B cell (primary cell): ENCODE measurements at regions not wholly inside any gene's neighbourhood (a gene's known extent, or its start where the extent isn't known, plus 50 kb on each side); places are given as distances from the start of the nearest gene placed in this dataset.

Experiments used
- ATAC-seq: fragments of 200-7000 bp; cut with Tn5 transposase; one replicate; pipeline ENCODE4 v1.10.0; 2021; ENCODE audit warnings: low read depth, mild to moderate bottlenecking, moderate number of reproducible peaks, moderate library complexity
- CTCF ChIA-PET: fragments of 350-600 bp; sonication (Branson Sonifier 250); formaldehyde crosslinking; loops from one replicate; lab custom pipeline; 2021; ENCODE audit warnings: antibody characterized with exemption, inconsistent platforms; lab: Charles Lee
- POLR2A ChIA-PET: fragments of 350-600 bp; sonication (Branson Sonifier 250); formaldehyde crosslinking; loops from one replicate; lab custom pipeline; 2021; ENCODE audit warnings: antibody characterized with exemption; lab: Charles Lee
- DNase-seq: peaks from one replicate; pipeline ENCODE4 v3.0.0; 2013
- H2AFZ ChIP-seq: 2 replicates; pipeline ENCODE4 v1.6.1; 2012; ENCODE audit warnings: mild to moderate bottlenecking, low read depth, low read length; ENCODE audit not compliant: insufficient read depth, poor library complexity, severe bottlenecking
- H3K27ac ChIP-seq, 2 donors: 1 replicate in 1 of 2; 2 replicates in 1 of 2; pipeline ENCODE4 v1.5.1; 2012 to 2013; ENCODE audit warnings: low read length in 2 of 2, mild to moderate bottlenecking in 2 of 2, moderate library complexity in 1 of 2
- H3K27me3 ChIP-seq, 4 experiments: fragments of 200-600 bp in 1 of 4; sonication (generic) in 1 of 4; replicated peaks in 1 of 4; 1 replicate in 2 of 4; 2 replicates in 2 of 4; pipeline versions ENCODE4 v1.6.1 to v1.7.0; 2013 to 2016; ENCODE audit warnings: low read length in 3 of 4, mild to moderate bottlenecking in 2 of 4, mixed read lengths in 1 of 4, moderate library complexity in 1 of 4; ENCODE audit not compliant: insufficient read depth in 4 of 4, control insufficient read depth in 3 of 4; ENCODE audit errors: control extremely low read depth in 1 of 4
- H3K36me3 ChIP-seq, 2 experiments: replicated peaks in 1 of 2; 1 replicate in 1 of 2; 2 replicates in 1 of 2; pipeline versions ENCODE4 v1.6.1 to v1.7.1; 2013; ENCODE audit warnings: low read length in 1 of 2; ENCODE audit not compliant: insufficient read depth in 2 of 2, control insufficient read depth in 1 of 2; ENCODE audit errors: control extremely low read depth in 1 of 2, extremely low read depth in 1 of 2
- H3K4me1 ChIP-seq, 2 donors: fragments of 200-600 bp in 1 of 2; sonication (generic) in 1 of 2; 1 replicate in 1 of 2; 2 replicates in 1 of 2; pipeline versions ENCODE4 v1.5.1 to v1.6.1; 2013 to 2017; ENCODE audit warnings: low read length in 2 of 2; ENCODE audit not compliant: control insufficient read depth in 2 of 2, insufficient read depth in 2 of 2
- H3K4me2 ChIP-seq: replicated peaks from 2 replicates; pipeline ENCODE3; 2012; ENCODE audit warnings: mild to moderate bottlenecking, low read depth, low read length; ENCODE audit not compliant: poor library complexity, severe bottlenecking
- H3K4me3 ChIP-seq, 5 experiments: fragments of 200-600 bp in 1 of 5; sonication (generic) in 1 of 5; 1 replicate in 3 of 5; 2 replicates in 2 of 5; pipeline versions ENCODE4 v1.5.1 to v1.7.0; 2011 to 2016; ENCODE audit warnings: low read length in 4 of 5, mild to moderate bottlenecking in 4 of 5, low read depth in 2 of 5, control low read depth in 1 of 5, moderate library complexity in 1 of 5; ENCODE audit not compliant: insufficient read depth in 1 of 5; ENCODE audit errors: control extremely low read depth in 1 of 5, extremely low read depth in 1 of 5
- H3K79me2 ChIP-seq: fragments of 200-600 bp; sonication (generic); one replicate; pipeline ENCODE4 v1.6.0; 2016; ENCODE audit warnings: low read length; ENCODE audit not compliant: control insufficient read depth, insufficient read depth
- H3K9ac ChIP-seq: fragments of 200-600 bp; sonication (generic); 2 replicates; pipeline ENCODE4 v1.6.1; 2017; ENCODE audit warnings: mild to moderate bottlenecking, low read length, moderate library complexity
- H3K9me3 ChIP-seq, 3 donors: one replicate each; pipeline versions ENCODE4 v1.6.1 to v1.7.1; 2013; ENCODE audit warnings: low read length in 2 of 3; ENCODE audit not compliant: control insufficient read depth in 2 of 3, insufficient read depth in 1 of 3; ENCODE audit errors: control extremely low read depth in 1 of 3
- H4K20me1 ChIP-seq: 2 replicates; pipeline ENCODE4 v1.6.0; 2012; ENCODE audit warnings: mild to moderate bottlenecking, low read length; ENCODE audit not compliant: insufficient read depth, control insufficient read depth, poor library complexity, severe bottlenecking
- H3K27ac Mint-ChIP-seq: one replicate; pipeline ENCODE4 v1.8.0; 2021; ENCODE audit warnings: mixed read lengths
- H3K27me3 Mint-ChIP-seq: one replicate; pipeline ENCODE4 v1.8.0; 2021; ENCODE audit warnings: mixed read lengths
- H3K4me1 Mint-ChIP-seq: one replicate; pipeline ENCODE4 v1.8.0; 2021; ENCODE audit warnings: mixed read lengths
- H3K4me3 Mint-ChIP-seq: one replicate; pipeline ENCODE4 v1.8.0; 2021; ENCODE audit warnings: mixed read lengths
- H3K9me3 Mint-ChIP-seq: one replicate; pipeline ENCODE4 v1.8.0; 2022; ENCODE audit warnings: mixed read lengths; ENCODE audit not compliant: insufficient read depth
- CTCF ChIP-seq: fragments of 200-600 bp; IDR thresholded peaks from one replicate; pipeline ENCODE4 v1.8.0; 2022; ENCODE audit warnings: antibody characterized with exemption, mild to moderate bottlenecking
- EZH2 ChIP-seq: IDR thresholded peaks from 2 replicates; pipeline ENCODE4 v1.6.1; 2012; ENCODE audit warnings: borderline replicate concordance, low read depth, mild to moderate bottlenecking, moderate library complexity, low read length; ENCODE audit not compliant: insufficient read depth, poor library complexity, severe bottlenecking
- WGBS: methylation state at CpG from one replicate; pipeline ENCODE4 v1.1.5; 2013; ENCODE audit warnings: missing lambda C conversion rate; ENCODE audit not compliant: insufficient coverage; 5-methylcytosine and 5-hydroxymethylcytosine counted together
- intact Hi-C: fragments of 100-400 bp; cut with micrococcal nuclease; formaldehyde crosslinking; loops from one replicate; pipeline ENCODE4 v1.10.0; 2022

- Histone ChIP-seq H3K9ac (no peak overlapping the region), H3K27me3 (no peaks in the 10 kb centered on the region), H3K27ac (no peak overlapping the region), H3K4me3 (no peak overlapping the region), H3K4me2 (no peak overlapping the region), H4K20me1 (no peaks in the 10 kb centered on the region), H3K36me3 (no peaks in the 10 kb centered on the region), H3K4me1 (no peaks in the 10 kb centered on the region), H3K9me3 (no peaks in the 10 kb centered on the region), H2AFZ (no peak overlapping the region), H3K79me2 (no peaks in the 10 kb centered on the region)
- H3K27ac Mint-ChIP-seq: no peak overlapping the region
- DNase-seq (no peak), ATAC-seq (no peak)
- H3K27me3 Mint-ChIP-seq: no peaks in the 10 kb centered on the region
- intact Hi-C loops: no loop called here
- WGBS: no CpG with 5 or more reads among the region's 1 CpG
- no peaks in the 10 kb centered on the region for H3K4me1 Mint-ChIP-seq
- CTCF ChIA-PET: no interaction called here
- POLR2A ChIA-PET: no interaction called here
- TF ChIP-seq EZH2 (no peak), CTCF (no peak)
- H3K4me3 Mint-ChIP-seq: no peak overlapping the region
- no peaks in the 10 kb centered on the region for H3K9me3 Mint-ChIP-seq
Measured at GRCh38 chr9:115240676-115241075, 122.7 kb upstream of the TNC start.

GRCh38 chr9:115241641-115242040 lies 123.7 kb upstream of the TNC start:
- ChIA-PET CTCF (no interaction called here), POLR2A (no interaction called here)
- no peak overlapping the region for H3K4me2 ChIP-seq
- H3K9me3 ChIP-seq: no peaks in the 10 kb centered on the region
- no peak overlapping the region for H3K27ac Mint-ChIP-seq
- no peaks in the 10 kb centered on the region for H3K4me1 Mint-ChIP-seq
- intact Hi-C loops: no loop called here
- no peaks in the 10 kb centered on the region for H3K79me2 ChIP-seq
- H3K4me1 ChIP-seq: no peaks in the 10 kb centered on the region
- H2AFZ ChIP-seq: no peak overlapping the region
- H3K27me3 ChIP-seq: no peaks in the 10 kb centered on the region
- no peak overlapping the region for H3K27ac ChIP-seq
- H3K9me3 Mint-ChIP-seq: no peaks in the 10 kb centered on the region
- ATAC-seq (no peak), DNase-seq (no peak)
- no peaks in the 10 kb centered on the region for H3K36me3 ChIP-seq
- no peak overlapping the region for H3K9ac ChIP-seq
- no peak overlapping the region for H3K4me3 ChIP-seq
- TF ChIP-seq EZH2 (no peak), CTCF (no peak)
- H3K4me3 Mint-ChIP-seq: no peak overlapping the region
- WGBS: no CpG with 5 or more reads among the region's 2 CpGs
- no peaks in the 10 kb centered on the region for H3K27me3 Mint-ChIP-seq
- H4K20me1 ChIP-seq: no peaks in the 10 kb centered on the region
